K562 (cell line): ENCODE measurements at regions not wholly inside any gene's neighbourhood (a gene's known extent, or its start where the extent isn't known, plus 50 kb on each side); places are given as distances from the start of the nearest gene placed in this dataset.
A peak's percentile ranks its signal among the peaks of the same experiment; 100 is the strongest.

Source experiments
- ARNT ChIP-seq, 2 experiments: fragments of 450-650 bp; IDR thresholded peaks; 2 replicates each; pipeline ENCODE4 v1.6.1; 2016; ENCODE audit warnings: mild to moderate bottlenecking in 1 of 2
- CBFA2T2 ChIP-seq: fragments of 450-650 bp; conservative IDR thresholded peaks from 2 replicates; pipeline ENCODE4 v1.6.1; 2017; ENCODE audit warnings: mild to moderate bottlenecking
- CEBPB ChIP-seq: fragments of 450-650 bp; IDR thresholded peaks from 2 replicates; pipeline ENCODE4 v1.6.1; 2016; ENCODE audit warnings: missing genetic modification characterization, missing compliant biosample characterization
- ESRRA ChIP-seq: fragments of 450-650 bp; IDR thresholded peaks from 2 replicates; pipeline ENCODE4 v1.6.1; 2014; ENCODE audit warnings: low read depth, mild to moderate bottlenecking, moderate library complexity, borderline replicate concordance
- GATA2 ChIP-seq: sonication (generic); formaldehyde crosslinking; IDR thresholded peaks from 2 replicates; pipeline ENCODE4 v1.4.0; 2020; ENCODE audit warnings: mild to moderate bottlenecking, missing genetic modification reagents
- KLF6 ChIP-seq: fragments of 250-450 bp; sonication (Bioruptor Pico); IDR thresholded peaks from 2 replicates; pipeline ENCODE4 v1.4.0; 2020; ENCODE audit warnings: mild to moderate bottlenecking, moderate library complexity, borderline replicate concordance
- MAFF ChIP-seq: IDR thresholded peaks from 2 replicates; pipeline ENCODE4 v1.6.1; 2012; ENCODE audit warnings: low read length, improper control_type of control experiment
- NCOA2 ChIP-seq, 2 experiments: fragments of 450-650 bp; IDR thresholded peaks; 2 replicates each; pipeline ENCODE4 v1.6.1; 2018; ENCODE audit warnings: mild to moderate bottlenecking in 2 of 2, moderate library complexity in 1 of 2; ENCODE audit not compliant: partially characterized antibody in 2 of 2
- PHB2 ChIP-seq: fragments of 450-650 bp; IDR thresholded peaks from 2 replicates; pipeline ENCODE4 v1.6.1; 2017; ENCODE audit warnings: low read depth
- PHF8 ChIP-seq: fragments of 200-600 bp; sonication (generic); IDR thresholded peaks from 2 replicates; pipeline ENCODE4 v1.6.1; 2012; ENCODE audit warnings: mixed run types, mild to moderate bottlenecking, inconsistent platforms, low read length, moderate library complexity, borderline replicate concordance
- RAD51 ChIP-seq: fragments of 450-650 bp; IDR thresholded peaks from 2 replicates; pipeline ENCODE4 v1.7.1; 2016; ENCODE audit warnings: low read depth, mild to moderate bottlenecking, borderline replicate concordance
- RCOR1 ChIP-seq, 2 experiments: IDR thresholded peaks; 2 replicates each; pipeline ENCODE4 v1.6.1; 2012; ENCODE audit warnings: low read depth in 2 of 2, low read length in 2 of 2, borderline replicate concordance in 1 of 2, improper control_type of control experiment in 1 of 2
- RNF2 ChIP-seq: sonication (generic); IDR thresholded peaks from 2 replicates; pipeline ENCODE4 v1.6.1; 2016
- SOX6 ChIP-seq: fragments of 450-650 bp; IDR thresholded peaks from 2 replicates; pipeline ENCODE4 v1.6.1; 2014; ENCODE audit warnings: mild to moderate bottlenecking
- SRSF3 ChIP-seq: fragments of 200-400 bp; formaldehyde crosslinking; IDR thresholded peaks from 2 replicates; pipeline ENCODE4 v1.6.1; 2016; ENCODE audit warnings: mild to moderate bottlenecking, low read length, moderate library complexity; ENCODE audit not compliant: insufficient read depth
- TAF1 ChIP-seq: IDR thresholded peaks from 2 replicates; pipeline ENCODE4 v1.6.1; 2011; ENCODE audit warnings: mild to moderate bottlenecking, low read length, moderate library complexity; ENCODE audit not compliant: insufficient read depth, control insufficient read depth, severe bottlenecking; ENCODE audit errors: extremely low read depth
- TEAD4 ChIP-seq, 2 experiments: sonication (generic) in 1 of 2; formaldehyde crosslinking in 1 of 2; IDR thresholded peaks; 2 replicates each; pipeline versions ENCODE4 v1.6.1 to v1.8.0; 2012 to 2022; ENCODE audit warnings: borderline replicate concordance in 1 of 2, inconsistent platforms in 1 of 2, low read length in 1 of 2, mild to moderate bottlenecking in 1 of 2, missing genetic modification reagents in 1 of 2
- TRIM28 ChIP-seq: fragments of 450-650 bp; IDR thresholded peaks from 2 replicates; pipeline ENCODE4 v1.6.1; 2017
- ZNF224 ChIP-seq: sonication (generic); formaldehyde crosslinking; IDR thresholded peaks from 2 replicates; pipeline ENCODE4 v1.8.0; 2022; ENCODE audit warnings: mild to moderate bottlenecking, missing genetic modification reagents
- ZNF583 ChIP-seq: fragments of 250-450 bp; sonication (Bioruptor Pico); IDR thresholded peaks from 2 replicates; pipeline ENCODE4 v1.4.0; 2020
- ZNF785 ChIP-seq: fragments of 250-450 bp; sonication (Bioruptor Pico); IDR thresholded peaks from 2 replicates; pipeline ENCODE4 v1.4.0; 2020; ENCODE audit warnings: mild to moderate bottlenecking
- TF ChIP-seq, protein P1 (sequence below), 2 experiments: fragments of 250-450 bp in 1 of 2; fragments of 450-650 bp in 1 of 2; sonication (Bioruptor Pico) in 1 of 2; IDR thresholded peaks; 2 replicates each; pipeline versions ENCODE4 v1.6.1 to v1.8.0; 2016 to 2021; ENCODE audit warnings: mild to moderate bottlenecking in 2 of 2, moderate library complexity in 2 of 2, missing compliant biosample characterization in 1 of 2, missing genetic modification characterization in 1 of 2
- TF ChIP-seq, protein P2 (sequence below): fragments of 250-450 bp; sonication (Bioruptor Pico); IDR thresholded peaks from 2 replicates; pipeline ENCODE4 v1.8.0; 2021; ENCODE audit warnings: mild to moderate bottlenecking, moderate library complexity
- TF ChIP-seq, protein P3 (sequence below), 2 experiments: IDR thresholded peaks; 2 replicates each; pipeline ENCODE4 v1.6.1; 2012; ENCODE audit warnings: improper control_type of control experiment in 2 of 2, low read depth in 2 of 2, low read length in 2 of 2, borderline replicate concordance in 1 of 2
- TF ChIP-seq, protein P4 (sequence below): fragments of 250-450 bp; sonication (Bioruptor Pico); IDR thresholded peaks from 2 replicates; pipeline ENCODE4 v1.5.1; 2021; ENCODE audit warnings: mild to moderate bottlenecking

DNA sequence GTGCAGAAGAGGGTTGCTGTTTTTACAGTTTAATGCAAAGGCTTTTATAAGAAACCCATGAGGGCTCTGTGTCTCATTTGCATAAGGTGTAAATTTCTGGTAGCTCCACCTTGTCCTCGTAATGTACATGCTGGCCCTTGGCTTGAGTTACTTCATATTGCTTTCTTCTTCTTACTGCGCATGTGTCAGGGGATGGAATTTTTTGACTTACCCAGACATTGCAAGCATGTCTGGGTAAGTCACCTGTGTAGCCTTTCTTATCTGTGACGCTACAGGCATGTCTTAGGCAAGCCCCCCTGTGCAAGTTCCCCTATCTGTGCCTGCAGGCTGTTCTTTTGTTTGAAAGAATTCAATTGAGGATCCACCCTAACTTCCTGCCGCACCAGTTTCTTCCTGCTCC, 274.2 kb downstream of the ETNK1 start (continued):
- TF ChIP-seq CBFA2T2: peak; percentile 96
- 0 out of 4 replicates have a peak, but pooled peaks of 1 of the 2 experiments have one; percentile 37 for TF ChIP-seq RCOR1 (IDR thresholded peaks at IDR 0.05; ENCODE audit: borderline replicate concordance in 1 of 2, low read depth in 2 of 2, low read length in 2 of 2)
- TF ChIP-seq GATA2 (CRISPR knock-in tag): peak; percentile 63
- TF ChIP-seq CEBPB: peak; percentile 68
- TF ChIP-seq TEAD4 (IDR thresholded peaks at IDR 0.05; ENCODE audit: low read length): peak; percentile 97
- no peak for TF ChIP-seq TEAD4 (CRISPR knock-in tag; IDR thresholded peaks at IDR 0.05; ENCODE audit: borderline replicate concordance)
- TF ChIP-seq, protein P1, sequence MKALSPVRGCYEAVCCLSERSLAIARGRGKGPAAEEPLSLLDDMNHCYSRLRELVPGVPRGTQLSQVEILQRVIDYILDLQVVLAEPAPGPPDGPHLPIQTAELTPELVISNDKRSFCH (CRISPR knock-in tag; IDR thresholded peaks at IDR 0.05): no peak
- TF ChIP-seq, protein P1 (tag; IDR thresholded peaks at IDR 0.05): peak; percentile 70; the same call in 1 of the 2 replicates
- TF ChIP-seq, protein P2, sequence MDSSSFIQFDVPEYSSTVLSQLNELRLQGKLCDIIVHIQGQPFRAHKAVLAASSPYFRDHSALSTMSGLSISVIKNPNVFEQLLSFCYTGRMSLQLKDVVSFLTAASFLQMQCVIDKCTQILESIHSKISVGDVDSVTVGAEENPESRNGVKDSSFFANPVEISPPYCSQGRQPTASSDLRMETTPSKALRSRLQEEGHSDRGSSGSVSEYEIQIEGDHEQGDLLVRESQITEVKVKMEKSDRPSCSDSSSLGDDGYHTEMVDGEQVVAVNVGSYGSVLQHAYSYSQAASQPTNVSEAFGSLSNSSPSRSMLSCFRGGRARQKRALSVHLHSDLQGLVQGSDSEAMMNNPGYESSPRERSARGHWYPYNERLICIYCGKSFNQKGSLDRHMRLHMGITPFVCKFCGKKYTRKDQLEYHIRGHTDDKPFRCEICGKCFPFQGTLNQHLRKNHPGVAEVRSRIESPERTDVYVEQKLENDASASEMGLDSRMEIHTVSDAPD (CRISPR knock-in tag): peak; percentile 74; the same call in 1 of the 2 replicates
- peak; percentile 98 for TF ChIP-seq SOX6
- TF ChIP-seq ARNT (IDR thresholded peaks at IDR 0.05): 0 out of 4 replicates have a peak, but pooled peaks of 1 of the 2 experiments have one; percentile 40
- TF ChIP-seq RAD51: no peak
- TF ChIP-seq TRIM28: no peak
- TF ChIP-seq RNF2: peak; percentile 33; the same call in 1 of the 2 replicates
- no peak for TF ChIP-seq MAFF
- no peak for TF ChIP-seq ESRRA
- TF ChIP-seq, protein P3, sequence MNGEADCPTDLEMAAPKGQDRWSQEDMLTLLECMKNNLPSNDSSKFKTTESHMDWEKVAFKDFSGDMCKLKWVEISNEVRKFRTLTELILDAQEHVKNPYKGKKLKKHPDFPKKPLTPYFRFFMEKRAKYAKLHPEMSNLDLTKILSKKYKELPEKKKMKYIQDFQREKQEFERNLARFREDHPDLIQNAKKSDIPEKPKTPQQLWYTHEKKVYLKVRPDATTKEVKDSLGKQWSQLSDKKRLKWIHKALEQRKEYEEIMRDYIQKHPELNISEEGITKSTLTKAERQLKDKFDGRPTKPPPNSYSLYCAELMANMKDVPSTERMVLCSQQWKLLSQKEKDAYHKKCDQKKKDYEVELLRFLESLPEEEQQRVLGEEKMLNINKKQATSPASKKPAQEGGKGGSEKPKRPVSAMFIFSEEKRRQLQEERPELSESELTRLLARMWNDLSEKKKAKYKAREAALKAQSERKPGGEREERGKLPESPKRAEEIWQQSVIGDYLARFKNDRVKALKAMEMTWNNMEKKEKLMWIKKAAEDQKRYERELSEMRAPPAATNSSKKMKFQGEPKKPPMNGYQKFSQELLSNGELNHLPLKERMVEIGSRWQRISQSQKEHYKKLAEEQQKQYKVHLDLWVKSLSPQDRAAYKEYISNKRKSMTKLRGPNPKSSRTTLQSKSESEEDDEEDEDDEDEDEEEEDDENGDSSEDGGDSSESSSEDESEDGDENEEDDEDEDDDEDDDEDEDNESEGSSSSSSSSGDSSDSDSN (IDR thresholded peaks at IDR 0.05; ENCODE audit: borderline replicate concordance in 1 of 2, low read depth in 2 of 2, low read length in 2 of 2): no peak
- no peak for TF ChIP-seq ZNF785 (CRISPR knock-in tag)
- TF ChIP-seq, protein P4, sequence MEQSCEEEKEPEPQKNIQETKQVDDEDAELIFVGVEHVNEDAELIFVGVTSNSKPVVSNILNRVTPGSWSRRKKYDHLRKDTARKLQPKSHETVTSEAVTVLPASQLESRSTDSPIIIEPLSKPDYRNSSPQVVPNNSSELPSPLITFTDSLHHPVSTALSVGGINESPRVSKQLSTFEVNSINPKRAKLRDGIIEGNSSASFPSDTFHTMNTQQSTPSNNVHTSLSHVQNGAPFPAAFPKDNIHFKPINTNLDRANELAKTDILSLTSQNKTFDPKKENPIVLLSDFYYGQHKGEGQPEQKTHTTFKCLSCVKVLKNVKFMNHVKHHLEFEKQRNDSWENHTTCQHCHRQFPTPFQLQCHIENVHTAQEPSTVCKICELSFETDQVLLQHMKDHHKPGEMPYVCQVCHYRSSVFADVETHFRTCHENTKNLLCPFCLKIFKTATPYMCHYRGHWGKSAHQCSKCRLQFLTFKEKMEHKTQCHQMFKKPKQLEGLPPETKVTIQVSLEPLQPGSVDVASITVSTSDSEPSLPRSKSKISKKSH (CRISPR knock-in tag): no peak
- peak in 1 of 2 experiments; percentile 25 for TF ChIP-seq NCOA2 (IDR thresholded peaks at IDR 0.05; ENCODE audit: partially characterized antibody in 2 of 2)
- peak; percentile 87 for TF ChIP-seq PHB2
- TF ChIP-seq SRSF3: no peak
- TF ChIP-seq KLF6 (CRISPR knock-in tag): 0 out of 2 replicates have a peak, but pooled peaks have one; percentile 20
- TF ChIP-seq ZNF583 (CRISPR knock-in tag): peak; percentile 88
- peak; percentile 29 for TF ChIP-seq TAF1
- TF ChIP-seq ZNF224 (CRISPR knock-in tag): no peak
- no peak for TF ChIP-seq PHF8
